ENCODE measurements at regions not wholly inside any gene's neighbourhood (a gene's known extent, or its start where the extent isn't known, plus 50 kb on each side); places are given as distances from the start of the nearest gene placed in this dataset.

- DNase-seq: peak in 1 of 2 donors; percentile 32
- H3K4me3 ChIP-seq (ENCODE audit: low read length in 2 of 2): no peak overlapping the region
- no peak for ATAC-seq (ENCODE audit: low FRiP score)
- intact Hi-C loops (cut with DNase I): no loop called here
- no peak overlapping the region for H3K27ac ChIP-seq (ENCODE audit: low read depth in 1 of 2, low read length in 2 of 2)
- 87 to 90% methylated on average over 33 of the region's 33 CpGs for WGBS, 2 donors
- H3K36me3 ChIP-seq (ENCODE audit: control insufficient read depth in 1 of 2, insufficient read depth in 2 of 2, low read length in 1 of 2): no peaks in the 10 kb centered on the region
- no peaks in the 10 kb centered on the region for H3K4me1 ChIP-seq (ENCODE audit: control insufficient read depth in 1 of 2, insufficient read depth in 2 of 2, low read length in 2 of 2)
- no peaks in the 10 kb centered on the region for H3K9me3 ChIP-seq (ENCODE audit: control insufficient read depth, low read length)
- no peaks in the 10 kb centered on the region for H3K27me3 ChIP-seq (ENCODE audit: control insufficient read depth in 1 of 2, insufficient read depth in 2 of 2, low read length in 1 of 2)
These were observed 219.5 kb downstream of the KIF26A start for GRCh38 chr14:104357689-104358527.

GRCh38 chr14:104358528-104359300, 220.3 kb downstream of the KIF26A start:
- ATAC-seq (ENCODE audit: low FRiP score) (no peak), DNase-seq (peak; percentile 31 to 61)
- no peaks in the 10 kb centered on the region for H3K27me3 ChIP-seq (ENCODE audit: control insufficient read depth in 1 of 2, insufficient read depth in 2 of 2, low read length in 1 of 2)
- H3K4me3 ChIP-seq (ENCODE audit: low read length in 2 of 2): no peak overlapping the region
- H3K9me3 ChIP-seq (ENCODE audit: control insufficient read depth, low read length): no peaks in the 10 kb centered on the region
- no peaks in the 10 kb centered on the region for H3K36me3 ChIP-seq (ENCODE audit: control insufficient read depth in 1 of 2, insufficient read depth in 2 of 2, low read length in 1 of 2)
- H3K4me1 ChIP-seq (ENCODE audit: control insufficient read depth in 1 of 2, insufficient read depth in 2 of 2, low read length in 2 of 2): no peaks in the 10 kb centered on the region
- no peak overlapping the region for H3K27ac ChIP-seq (ENCODE audit: low read depth in 1 of 2, low read length in 2 of 2)
- intact Hi-C loops (cut with DNase I): no loop called here
- 72 to 74% methylated on average over 18 of the region's 18 CpGs for WGBS, 2 donors

- ATAC-seq (ENCODE audit: low FRiP score) (no peak), DNase-seq (peak in 1 of 2 donors; percentile 30)
- H3K27me3 ChIP-seq (ENCODE audit: control insufficient read depth in 1 of 2, insufficient read depth in 2 of 2, low read length in 1 of 2): no peaks in the 10 kb centered on the region
- H3K36me3 ChIP-seq (ENCODE audit: control insufficient read depth in 1 of 2, insufficient read depth in 2 of 2, low read length in 1 of 2): no peaks in the 10 kb centered on the region
- no peak overlapping the region for H3K27ac ChIP-seq (ENCODE audit: low read depth in 1 of 2, low read length in 2 of 2)
- no peaks in the 10 kb centered on the region for H3K4me1 ChIP-seq (ENCODE audit: control insufficient read depth in 1 of 2, insufficient read depth in 2 of 2, low read length in 2 of 2)
- WGBS, 2 donors: 74 to 77% methylated on average over 14 of the region's 14 CpGs
- no peak overlapping the region for H3K4me3 ChIP-seq (ENCODE audit: low read length in 2 of 2)
- no peaks in the 10 kb centered on the region for H3K9me3 ChIP-seq (ENCODE audit: control insufficient read depth, low read length)
- intact Hi-C loops (cut with DNase I): no loop called here
These were observed 220.1 kb upstream of the C14orf180 start for GRCh38 chr14:104359301-104359968.

DNA sequence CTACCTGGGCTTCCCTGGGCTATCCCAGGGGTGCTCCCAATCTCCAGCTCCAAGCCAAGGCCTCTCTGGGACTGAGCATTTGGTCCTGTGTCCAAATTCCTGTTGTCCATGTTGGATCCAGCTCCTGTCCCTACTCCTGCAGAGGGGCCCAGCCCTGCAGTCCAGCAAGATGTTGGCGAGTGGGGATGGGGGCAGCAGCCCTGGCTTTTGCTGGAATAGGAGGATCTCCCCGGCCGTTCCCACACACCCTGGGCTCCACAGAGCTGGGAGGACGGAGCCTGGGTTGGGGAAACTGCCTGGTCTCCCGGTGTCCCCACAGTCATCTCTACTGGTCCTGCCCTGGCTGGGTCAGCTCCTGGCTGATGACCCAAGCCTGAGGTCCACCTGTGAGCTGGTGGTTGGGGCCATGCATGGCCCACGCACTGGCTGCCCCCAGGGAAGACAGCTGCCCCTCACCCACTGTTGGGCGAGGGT, 219.6 kb upstream of the C14orf180 start:
- Histone ChIP-seq H3K4me3 (ENCODE audit: low read length in 2 of 2) (no peak overlapping the region), H3K27me3 (ENCODE audit: control insufficient read depth in 1 of 2, insufficient read depth in 2 of 2, low read length in 1 of 2) (no peaks in the 10 kb centered on the region), H3K36me3 (ENCODE audit: control insufficient read depth in 1 of 2, insufficient read depth in 2 of 2, low read length in 1 of 2) (no peaks in the 10 kb centered on the region), H3K27ac (ENCODE audit: low read depth in 1 of 2, low read length in 2 of 2) (no peak overlapping the region), H3K9me3 (ENCODE audit: control insufficient read depth, low read length) (no peaks in the 10 kb centered on the region), H3K4me1 (ENCODE audit: control insufficient read depth in 1 of 2, insufficient read depth in 2 of 2, low read length in 2 of 2) (no peaks in the 10 kb centered on the region)
- 80% methylated on average over 7 of the region's 7 CpGs for WGBS, 2 donors
- intact Hi-C loops (cut with DNase I): no loop called here
- peak; percentile 33 to 58 for DNase-seq
- ATAC-seq (ENCODE audit: low FRiP score): no peak

DNA sequence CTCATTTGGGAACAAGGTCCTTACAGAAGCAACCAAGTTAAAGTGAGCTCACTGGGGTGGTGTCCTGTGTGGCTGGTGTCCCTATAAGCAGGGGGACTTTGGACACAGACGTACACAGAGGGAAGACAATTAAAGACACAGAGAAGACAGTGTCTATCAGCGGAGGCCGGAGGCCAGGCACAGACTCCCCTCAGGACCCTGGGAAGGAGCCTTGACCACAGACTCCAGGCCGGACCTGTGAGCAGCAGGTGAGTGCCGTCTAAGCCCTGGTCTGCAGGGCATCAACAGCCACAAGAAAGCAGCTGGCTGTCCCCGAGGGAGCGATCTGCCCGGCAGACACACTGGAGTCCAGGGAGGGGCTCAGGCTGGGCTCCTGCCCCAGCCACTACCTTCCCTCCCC, 219.1 kb upstream of the C14orf180 start:
- Histone ChIP-seq H3K36me3 (ENCODE audit: control insufficient read depth in 1 of 2, insufficient read depth in 2 of 2, low read length in 1 of 2) (no peaks in the 10 kb centered on the region), H3K4me1 (ENCODE audit: control insufficient read depth in 1 of 2, insufficient read depth in 2 of 2, low read length in 2 of 2) (no peaks in the 10 kb centered on the region), H3K9me3 (ENCODE audit: control insufficient read depth, low read length) (no peaks in the 10 kb centered on the region), H3K27ac (ENCODE audit: low read depth in 1 of 2, low read length in 2 of 2) (no peak overlapping the region), H3K4me3 (ENCODE audit: low read length in 2 of 2) (no peak overlapping the region), H3K27me3 (ENCODE audit: control insufficient read depth in 1 of 2, insufficient read depth in 2 of 2, low read length in 1 of 2) (no peaks in the 10 kb centered on the region)
- WGBS, 2 donors: 67% methylated on average over 8 of the region's 8 CpGs
- DNase-seq (peak; percentile 21 to 59), ATAC-seq (ENCODE audit: low FRiP score) (no peak)
- intact Hi-C loops (cut with DNase I): no loop called here

- no peak overlapping the region for H3K27ac ChIP-seq (ENCODE audit: low read depth in 1 of 2, low read length in 2 of 2)
- H3K4me3 ChIP-seq (ENCODE audit: low read length in 2 of 2): no peak overlapping the region
- intact Hi-C loops (cut with DNase I): no loop called here
- ATAC-seq (ENCODE audit: low FRiP score): no peak
- 53 to 56% methylated on average over 14 of the region's 14 CpGs for WGBS, 2 donors
- DNase-seq: peak; percentile 35 to 59
- H3K9me3 ChIP-seq (ENCODE audit: control insufficient read depth, low read length): no peaks in the 10 kb centered on the region
- no peaks in the 10 kb centered on the region for H3K36me3 ChIP-seq (ENCODE audit: control insufficient read depth in 1 of 2, insufficient read depth in 2 of 2, low read length in 1 of 2)
- no peaks in the 10 kb centered on the region for H3K27me3 ChIP-seq (ENCODE audit: control insufficient read depth in 1 of 2, insufficient read depth in 2 of 2, low read length in 1 of 2)
- H3K4me1 ChIP-seq (ENCODE audit: control insufficient read depth in 1 of 2, insufficient read depth in 2 of 2, low read length in 2 of 2): no peaks in the 10 kb centered on the region
These were observed 218.4 kb upstream of the C14orf180 start for GRCh38 chr14:104361101-104361591.

DNA sequence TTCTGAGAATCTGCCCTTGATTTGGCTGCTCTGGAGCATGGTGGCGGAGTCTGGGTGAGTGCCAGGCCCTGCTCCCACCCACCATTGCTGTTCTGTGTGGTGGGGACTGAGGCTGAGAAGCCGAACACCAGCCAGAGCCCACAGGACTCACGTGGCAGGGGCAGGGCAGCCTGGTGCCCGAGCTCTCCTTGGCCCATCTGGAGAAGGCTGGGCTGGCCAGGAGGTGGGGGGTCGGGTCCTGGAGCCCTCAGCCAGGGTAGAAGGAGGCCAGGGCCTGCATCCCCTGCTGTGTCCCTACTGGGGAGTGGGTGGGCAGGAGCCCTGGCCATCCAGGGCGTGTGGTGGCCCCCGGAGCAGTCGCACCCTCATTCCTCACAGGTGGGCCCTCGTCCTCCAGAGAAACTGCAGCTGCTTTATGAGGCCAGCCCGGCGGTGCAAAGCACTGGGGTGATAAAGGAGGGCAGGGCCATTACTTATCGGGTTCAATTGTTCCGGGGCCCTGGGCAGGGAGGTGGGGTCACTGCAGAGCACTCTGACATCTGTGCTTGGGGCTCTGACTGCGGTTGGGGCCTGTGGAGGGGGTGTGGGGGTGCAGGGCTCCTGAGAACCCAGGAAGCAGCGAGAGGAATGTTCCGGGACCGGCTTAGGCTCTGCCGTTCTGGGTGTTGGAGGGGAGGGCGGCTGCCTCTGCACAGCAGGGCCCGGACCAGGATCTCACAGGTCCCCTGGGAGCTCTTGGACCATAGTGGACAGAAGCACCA, 217.5 kb upstream of the C14orf180 start:
- Histone ChIP-seq H3K36me3 (ENCODE audit: control insufficient read depth in 1 of 2, insufficient read depth in 2 of 2, low read length in 1 of 2) (no peaks in the 10 kb centered on the region), H3K27me3 (ENCODE audit: control insufficient read depth in 1 of 2, insufficient read depth in 2 of 2, low read length in 1 of 2) (no peaks in the 10 kb centered on the region), H3K4me1 (ENCODE audit: control insufficient read depth in 1 of 2, insufficient read depth in 2 of 2, low read length in 2 of 2) (no peaks in the 10 kb centered on the region), H3K4me3 (ENCODE audit: low read length in 2 of 2) (no peak overlapping the region), H3K9me3 (ENCODE audit: control insufficient read depth, low read length) (no peaks in the 10 kb centered on the region), H3K27ac (ENCODE audit: low read depth in 1 of 2, low read length in 2 of 2) (no peak overlapping the region)
- 56 to 59% methylated on average over 20 of the region's 20 CpGs for WGBS, 2 donors
- peak; percentile 31 to 62 for DNase-seq
- no peak for ATAC-seq (ENCODE audit: low FRiP score)
- intact Hi-C loops (cut with DNase I): no loop called here
